OCI-LY3 (cell line): ENCODE measurements at regions not wholly inside any gene's neighbourhood (a gene's known extent, or its start where the extent isn't known, plus 50 kb on each side); places are given as distances from the start of the nearest gene placed in this dataset.

Experiments used
- H2AFZ ChIP-seq: fragments of 200-600, 300-600 bp; shearing (Covaris generic); 2 replicates; pipeline ENCODE4 v1.6.0; 2014; ENCODE audit warnings: antibody characterized with exemption, low read depth, low read length
- H3K27ac ChIP-seq: fragments of 200-600, 300-600 bp; sonication (generic); 2 replicates; pipeline ENCODE4 v1.5.1; 2014; ENCODE audit warnings: mild to moderate bottlenecking, low read length, moderate library complexity, mixed read lengths
- H3K27me3 ChIP-seq: fragments of 200-600, 300-600 bp; sonication (generic); 2 replicates; pipeline ENCODE4 v1.6.1; 2014; ENCODE audit warnings: low read depth, low read length, mixed read lengths
- H3K36me3 ChIP-seq: fragments of 200-600, 300-600 bp; sonication (generic); replicated peaks from 2 replicates; pipeline ENCODE3; 2014; ENCODE audit warnings: low read depth, low read length, mixed read lengths
- H3K4me1 ChIP-seq: fragments of 300-600, 200-600 bp; sonication (generic); 2 replicates; pipeline ENCODE4 v1.6.1; 2014; ENCODE audit warnings: low read length, mixed read lengths
- H3K4me2 ChIP-seq: fragments of 200-600, 300-600 bp; sonication (generic); 2 replicates; pipeline ENCODE4 v1.6.1; 2014; ENCODE audit warnings: low read length, mixed read lengths
- H3K4me3 ChIP-seq: fragments of 300-600, 200-600 bp; sonication (generic); 2 replicates; pipeline ENCODE4 v1.5.1; 2014; ENCODE audit warnings: antibody characterized with exemption, mild to moderate bottlenecking, low read length, moderate library complexity
- H3K79me2 ChIP-seq: fragments of 300-600, 200-600 bp; shearing (Covaris generic); 2 replicates; pipeline ENCODE4 v1.6.1; 2014; ENCODE audit warnings: mild to moderate bottlenecking, low read length, mixed read lengths
- H3K9ac ChIP-seq: fragments of 300-600, 200-600 bp; shearing (Covaris generic); 2 replicates; pipeline ENCODE4 v1.6.0; 2014; ENCODE audit warnings: mild to moderate bottlenecking, low read length, moderate library complexity
- H3K9me3 ChIP-seq: fragments of 200-600, 300-600 bp; shearing (Covaris generic); 2 replicates; pipeline ENCODE4 v1.6.1; 2014; ENCODE audit warnings: low read length, mixed read lengths; ENCODE audit not compliant: insufficient read depth
- H4K20me1 ChIP-seq: fragments of 200-600, 300-600 bp; sonication (generic); 2 replicates; pipeline ENCODE4 v1.6.1; 2016; ENCODE audit warnings: low read length, mixed read lengths; ENCODE audit not compliant: insufficient read depth
- CTCF ChIP-seq: fragments of 200-600, 300-600 bp; sonication (generic); IDR thresholded peaks from 2 replicates; pipeline ENCODE4 v1.5.1; 2014; ENCODE audit warnings: antibody characterized with exemption, low read length, low read depth
- EZH2phosphoT487 ChIP-seq: fragments of 200-600 bp; shearing (Covaris generic); IDR thresholded peaks from 2 replicates; pipeline ENCODE4 v1.6.1; 2018; ENCODE audit warnings: antibody characterized with exemption, mixed run types, low read depth

- no peak overlapping the region for H2AFZ ChIP-seq
- H4K20me1 ChIP-seq: no peaks in the 10 kb centered on the region
- no peaks in the 10 kb centered on the region for H3K36me3 ChIP-seq
- no peak for TF ChIP-seq CTCF
- no peak for TF ChIP-seq EZH2phosphoT487
- no peak overlapping the region for H3K4me3 ChIP-seq
- no peaks in the 10 kb centered on the region for H3K4me1 ChIP-seq
- no peaks in the 10 kb centered on the region for H3K27me3 ChIP-seq
- no peaks in the 10 kb centered on the region for H3K9me3 ChIP-seq
- no peak overlapping the region for H3K27ac ChIP-seq
- H3K9ac ChIP-seq: no peak overlapping the region
- H3K79me2 ChIP-seq: no peaks in the 10 kb centered on the region
- no peak overlapping the region for H3K4me2 ChIP-seq
Observed at GRCh38 chr3:174442302-174442682, 416.8 kb upstream of the NAALADL2 start.

- Histone ChIP-seq H3K79me2 (no peaks in the 10 kb centered on the region), H3K9me3 (0 out of 2 replicates have a peak, but pooled peaks cover 2% of the 10 kb centered on the region), H2AFZ (no peak overlapping the region), H3K9ac (no peak overlapping the region), H3K4me1 (no peaks in the 10 kb centered on the region), H3K27ac (no peak overlapping the region), H3K4me3 (no peak overlapping the region), H3K36me3 (no peaks in the 10 kb centered on the region), H3K27me3 (no peaks in the 10 kb centered on the region), H3K4me2 (no peak overlapping the region), H4K20me1 (no peaks in the 10 kb centered on the region)
- TF ChIP-seq EZH2phosphoT487: no peak
- no peak for TF ChIP-seq CTCF
Observed at GRCh38 chr3:174444391-174444790, 414.7 kb upstream of the NAALADL2 start.

GRCh38 chr3:174457758-174458157, 401.4 kb upstream of the NAALADL2 start:
- Histone ChIP-seq H3K27ac (no peak overlapping the region), H3K36me3 (no peaks in the 10 kb centered on the region), H3K4me1 (no peaks in the 10 kb centered on the region), H3K4me2 (no peak overlapping the region), H2AFZ (no peak overlapping the region), H3K27me3 (no peaks in the 10 kb centered on the region), H3K9me3 (no peaks in the 10 kb centered on the region), H3K4me3 (no peak overlapping the region), H3K9ac (no peak overlapping the region), H3K79me2 (no peaks in the 10 kb centered on the region), H4K20me1 (no peaks in the 10 kb centered on the region)
- TF ChIP-seq CTCF: no peak
- TF ChIP-seq EZH2phosphoT487: no peak

- Histone ChIP-seq H3K27me3 (no peaks in the 10 kb centered on the region), H2AFZ (no peak overlapping the region), H3K9me3 (no peaks in the 10 kb centered on the region), H3K36me3 (no peaks in the 10 kb centered on the region), H3K4me1 (no peaks in the 10 kb centered on the region), H3K9ac (no peak overlapping the region), H3K4me2 (no peak overlapping the region), H3K27ac (no peak overlapping the region), H4K20me1 (no peaks in the 10 kb centered on the region), H3K4me3 (no peak overlapping the region), H3K79me2 (no peaks in the 10 kb centered on the region)
- TF ChIP-seq CTCF (no peak), EZH2phosphoT487 (no peak)
Observed at GRCh38 chr3:174460831-174461230, 398.3 kb upstream of the NAALADL2 start.
